Caco-2 (cell line): ENCODE measurements at regions not wholly inside any gene's neighbourhood (a gene's known extent, or its start where the extent isn't known, plus 50 kb on each side); places are given as distances from the start of the nearest gene placed in this dataset.

ENCODE experiments used
- BruUV-seq: library from RNA; stranded (reverse); fragments of 400-500 nt; replicated peaks from 2 replicates; lab custom pipeline; 2021; lab: Mats Ljungman, UMichigan
- CTCF ChIA-PET: fragments of 300-600 bp; sonication (Branson Sonifier 250); formaldehyde crosslinking; loops from one replicate; lab custom pipeline; 2022; ENCODE audit warnings: antibody characterized with exemption; lab: Charles Lee
- POLR2A ChIA-PET: fragments of 300-600 bp; sonication (Branson Sonifier 250); formaldehyde crosslinking; loops from one replicate; lab custom pipeline; 2022; ENCODE audit warnings: antibody characterized with exemption; lab: Charles Lee
- DNase-seq, 2 experiments: peaks; one replicate each; pipeline versions ENCODE4 v3.0.0 to v3.0.0-alpha.2; 2020 to 2022
- H3K27me3 ChIP-seq: replicated peaks from 2 replicates; pipeline ENCODE4 v1.6.0; 2011; ENCODE audit warnings: low read length; ENCODE audit not compliant: control insufficient read depth, insufficient read depth
- H3K36me3 ChIP-seq: 2 replicates; pipeline ENCODE4 v1.5.1; 2011; ENCODE audit warnings: low read length; ENCODE audit not compliant: control insufficient read depth, insufficient read depth
- H3K4me1 ChIP-seq: fragments of 250-450 bp; sonication (Bioruptor Pico); 2 replicates; pipeline ENCODE4 v1.5.1; 2020; ENCODE audit warnings: mild to moderate bottlenecking
- H3K4me3 ChIP-seq: 2 replicates; pipeline ENCODE4 v1.5.1; 2011; ENCODE audit warnings: low read depth, mild to moderate bottlenecking, control low read depth, low read length
- H3K9me3 ChIP-seq: fragments of 250-450 bp; sonication (Bioruptor Pico); 2 replicates; pipeline ENCODE4 v1.5.1; 2020; ENCODE audit warnings: mild to moderate bottlenecking, moderate library complexity
- H3K27ac Mint-ChIP-seq: one replicate; pipeline ENCODE4 v1.8.0; 2022; ENCODE audit warnings: mixed read lengths; ENCODE audit not compliant: unreplicated experiment
- H3K27me3 Mint-ChIP-seq: one replicate; pipeline ENCODE4 v1.8.0; 2022; ENCODE audit warnings: mixed read lengths; ENCODE audit not compliant: insufficient read depth, unreplicated experiment
- H3K36me3 Mint-ChIP-seq: one replicate; pipeline ENCODE4 v1.8.0; 2022; ENCODE audit warnings: mild to moderate bottlenecking, mixed read lengths; ENCODE audit not compliant: insufficient read depth, unreplicated experiment
- H3K4me1 Mint-ChIP-seq: one replicate; pipeline ENCODE4 v1.8.0; 2022; ENCODE audit warnings: low read depth, mixed read lengths; ENCODE audit not compliant: unreplicated experiment
- H3K4me3 Mint-ChIP-seq: one replicate; pipeline ENCODE4 v1.8.0; 2022; ENCODE audit warnings: mild to moderate bottlenecking, moderate library complexity, mixed read lengths; ENCODE audit not compliant: unreplicated experiment
- H3K9me3 Mint-ChIP-seq: one replicate; pipeline ENCODE4 v1.8.0; 2022; ENCODE audit warnings: mixed read lengths; ENCODE audit not compliant: unreplicated experiment
- CTCF ChIP-seq, 2 experiments: fragments of 200-600 bp in 1 of 2; IDR thresholded peaks; 1 replicate in 1 of 2; 2 replicates in 1 of 2; pipeline versions ENCODE4 v1.5.1 to v1.8.0; 2011 to 2022; ENCODE audit warnings: antibody characterized with exemption in 1 of 2, control low read depth in 1 of 2, inconsistent platforms in 1 of 2, low read depth in 1 of 2, low read length in 1 of 2, mild to moderate bottlenecking in 1 of 2, moderate library complexity in 1 of 2; ENCODE audit not compliant: insufficient read depth in 1 of 2, severe bottlenecking in 1 of 2, unreplicated experiment in 1 of 2
- intact Hi-C: fragments of 100-400 bp; cut with micrococcal nuclease; formaldehyde crosslinking; loops from one replicate; pipeline ENCODE4 v1.10.0; 2022; ENCODE audit not compliant: unreplicated experiment

- ChIA-PET POLR2A (no interaction called here), CTCF (no interaction called here)
- Histone ChIP-seq H3K9me3 (no peaks in the 10 kb centered on the region), H3K36me3 (no peaks in the 10 kb centered on the region), H3K4me1 (no peaks in the 10 kb centered on the region), H3K4me3 (no peak overlapping the region), H3K27me3 (no peaks in the 10 kb centered on the region)
- peak in 1 of 2 experiments; percentile 38 for DNase-seq
- H3K4me3 Mint-ChIP-seq, result no peak overlapping the region
- H3K27me3 Mint-ChIP-seq, result no peaks in the 10 kb centered on the region
- no peaks in the 10 kb centered on the region for H3K4me1 Mint-ChIP-seq
- BruUV-seq, result no TSS peak
- H3K36me3 Mint-ChIP-seq, result no peaks in the 10 kb centered on the region
- intact Hi-C loops, result no loop called here
- H3K9me3 Mint-ChIP-seq, result no peaks in the 10 kb centered on the region
- TF ChIP-seq CTCF (IDR thresholded peaks at IDR 0.05; ENCODE audit: insufficient read depth in 1 of 2, low read depth in 1 of 2, low read length in 1 of 2, severe bottlenecking in 1 of 2, unreplicated experiment in 1 of 2), result no peak
- no peak overlapping the region for H3K27ac Mint-ChIP-seq
Measured at GRCh38 chrX:116749943-116750342, 287.2 kb upstream of the CT83 start.

GRCh38 chrX:116732214-116732613 lies 269.4 kb upstream of the CT83 start:
- TF ChIP-seq CTCF (IDR thresholded peaks at IDR 0.05; ENCODE audit: insufficient read depth in 1 of 2, low read depth in 1 of 2, low read length in 1 of 2, severe bottlenecking in 1 of 2, unreplicated experiment in 1 of 2), result no peak
- Histone ChIP-seq H3K36me3 (no peaks in the 10 kb centered on the region), H3K27me3 (no peaks in the 10 kb centered on the region), H3K4me1 (no peaks in the 10 kb centered on the region), H3K9me3 (no peaks in the 10 kb centered on the region), H3K4me3 (no peak overlapping the region)
- Mint-ChIP-seq H3K36me3 (no peaks in the 10 kb centered on the region), H3K27ac (no peak overlapping the region), H3K9me3 (no peaks in the 10 kb centered on the region), H3K4me1 (no peaks in the 10 kb centered on the region), H3K4me3 (no peak overlapping the region), H3K27me3 (no peaks in the 10 kb centered on the region)
- POLR2A ChIA-PET, result no interaction called here
- BruUV-seq, result no TSS peak
- intact Hi-C loops, result no loop called here
- DNase-seq, result no peak
- CTCF ChIA-PET, result no interaction called here

- H3K36me3 ChIP-seq, result no peaks in the 10 kb centered on the region
- H3K9me3 ChIP-seq, result no peaks in the 10 kb centered on the region
- H3K9me3 Mint-ChIP-seq, result peaks cover 15% of the 10 kb centered on the region
- ChIA-PET CTCF (no interaction called here), POLR2A (no interaction called here)
- H3K4me3 Mint-ChIP-seq, result no peak overlapping the region
- no peak for TF ChIP-seq CTCF (IDR thresholded peaks at IDR 0.05; ENCODE audit: insufficient read depth in 1 of 2, low read depth in 1 of 2, low read length in 1 of 2, severe bottlenecking in 1 of 2, unreplicated experiment in 1 of 2)
- no peaks in the 10 kb centered on the region for H3K4me1 Mint-ChIP-seq
- H3K27me3 Mint-ChIP-seq, result no peaks in the 10 kb centered on the region
- H3K4me3 ChIP-seq, result no peak overlapping the region
- intact Hi-C loops, result no loop called here
- H3K4me1 ChIP-seq, result no peaks in the 10 kb centered on the region
- DNase-seq, result no peak
- no TSS peak for BruUV-seq
- H3K27me3 ChIP-seq, result no peaks in the 10 kb centered on the region
- H3K27ac Mint-ChIP-seq, result no peak overlapping the region
- no peaks in the 10 kb centered on the region for H3K36me3 Mint-ChIP-seq
Measured at GRCh38 chrX:116726806-116727205, 264.0 kb upstream of the CT83 start.
